GM23338 (cell line): ENCODE measurements at regions not wholly inside any gene's neighbourhood (a gene's known extent, or its start where the extent isn't known, plus 50 kb on each side); places are given as distances from the start of the nearest gene placed in this dataset.

Source experiments
- ATAC-seq: fragments of 200-7000 bp; cut with Tn5 transposase; 3 replicates; pipeline ENCODE4 v1.9.1; 2020
- DNase-seq: peaks from one replicate; pipeline ENCODE4 v3.0.0-alpha.2; 2015; ENCODE audit warnings: low spot score
- H2AFZ ChIP-seq: fragments of 200-600 bp; sonication (generic); 2 replicates; pipeline ENCODE4 v1.8.0; 2016; ENCODE audit warnings: antibody characterized with exemption, mild to moderate bottlenecking, moderate library complexity
- H3F3A ChIP-seq: fragments of 200-600 bp; sonication (generic); replicated peaks from 2 replicates; pipeline ENCODE4 v1.8.0; 2017; ENCODE audit warnings: antibody characterized with exemption, mixed run types, low read depth
- H3K27ac ChIP-seq: fragments of 200-600 bp; sonication (generic); 2 replicates; pipeline ENCODE4 v1.6.1; 2016; ENCODE audit warnings: low read depth
- H3K27me3 ChIP-seq: fragments of 200-600 bp; sonication (generic); 2 replicates; pipeline ENCODE4 v1.8.0; 2016; ENCODE audit warnings: mild to moderate bottlenecking, mixed run types, moderate library complexity; ENCODE audit not compliant: insufficient read depth
- H3K36me3 ChIP-seq: fragments of 200-600 bp; sonication (generic); 2 replicates; pipeline ENCODE4 v1.8.0; 2016; ENCODE audit warnings: mild to moderate bottlenecking; ENCODE audit not compliant: insufficient read depth
- H3K4me1 ChIP-seq: fragments of 200-600 bp; sonication (generic); 2 replicates; pipeline ENCODE4 v1.8.0; 2016; ENCODE audit warnings: mild to moderate bottlenecking, moderate library complexity; ENCODE audit not compliant: insufficient read depth
- H3K4me2 ChIP-seq: fragments of 200-600 bp; sonication (generic); 2 replicates; pipeline ENCODE4 v1.7.1; 2017; ENCODE audit warnings: mixed run types
- H3K4me3 ChIP-seq: fragments of 200-600 bp; sonication (generic); 2 replicates; pipeline ENCODE4 v1.6.1; 2016; ENCODE audit warnings: mixed run types
- H3K79me2 ChIP-seq: fragments of 200-600 bp; sonication (generic); replicated peaks from 2 replicates; pipeline ENCODE4 v1.8.0; 2017; ENCODE audit warnings: mild to moderate bottlenecking; ENCODE audit not compliant: insufficient read depth
- H3K9me2 ChIP-seq: fragments of 200-600 bp; sonication (generic); 2 replicates; pipeline ENCODE4 v1.8.0; 2017; ENCODE audit not compliant: insufficient read depth
- H4K20me1 ChIP-seq: fragments of 200-600 bp; sonication (generic); replicated peaks from 2 replicates; pipeline ENCODE4 v1.8.0; 2017; ENCODE audit warnings: mild to moderate bottlenecking; ENCODE audit not compliant: insufficient read depth
- H3K27ac Mint-ChIP-seq: 2 replicates; pipeline ENCODE4 v1.8.0; 2020; ENCODE audit warnings: inconsistent platforms, mild to moderate bottlenecking, moderate library complexity, mixed read lengths
- H3K27me3 Mint-ChIP-seq: 3 replicates; pipeline ENCODE4 v1.8.0; 2022; ENCODE audit warnings: low read depth, mild to moderate bottlenecking, moderate library complexity, mixed read lengths, inconsistent platforms; ENCODE audit not compliant: insufficient read depth, poor library complexity
- H3K36me3 Mint-ChIP-seq: 3 replicates; pipeline ENCODE4 v1.8.0; 2021; ENCODE audit warnings: low read depth, mild to moderate bottlenecking, inconsistent platforms, moderate library complexity, mixed read lengths
- H3K4me1 Mint-ChIP-seq: 3 replicates; pipeline ENCODE4 v1.8.0; 2020; ENCODE audit warnings: mild to moderate bottlenecking, inconsistent platforms, mixed read lengths
- H3K4me3 Mint-ChIP-seq: 3 replicates; pipeline ENCODE4 v1.8.0; 2021; ENCODE audit warnings: moderate library complexity, mild to moderate bottlenecking, inconsistent platforms, mixed read lengths
- H3K9me3 Mint-ChIP-seq: 3 replicates; pipeline ENCODE4 v1.8.0; 2020; ENCODE audit warnings: moderate library complexity, mild to moderate bottlenecking, inconsistent platforms, mixed read lengths
- CREB1 ChIP-seq: fragments of 250-450 bp; sonication (Bioruptor Pico); IDR thresholded peaks from 2 replicates; pipeline ENCODE4 v1.5.0; 2020; ENCODE audit warnings: low read depth, mild to moderate bottlenecking, moderate library complexity
- ETS1 ChIP-seq: IDR thresholded peaks from 2 replicates; pipeline ENCODE4 v1.6.1; 2016; ENCODE audit warnings: antibody characterized with exemption
- EZH2 ChIP-seq: fragments of 200-600 bp; sonication (generic); IDR thresholded peaks from one replicate; pipeline ENCODE4 v1.8.0; 2017; ENCODE audit warnings: antibody characterized with exemption, mild to moderate bottlenecking, low read depth; ENCODE audit not compliant: unreplicated experiment
- EZH2phosphoT487 ChIP-seq: fragments of 200-600 bp; sonication (generic); IDR thresholded peaks from one replicate; pipeline ENCODE4 v1.8.1; 2018; ENCODE audit warnings: antibody characterized with exemption; ENCODE audit not compliant: unreplicated experiment
- JUNB ChIP-seq: IDR thresholded peaks from one replicate; pipeline ENCODE4 v1.6.1; 2016; ENCODE audit warnings: antibody characterized with exemption; ENCODE audit not compliant: unreplicated experiment
- NANOG ChIP-seq: IDR thresholded peaks from 2 replicates; pipeline ENCODE4 v1.6.1; 2016; ENCODE audit warnings: antibody characterized with exemption, borderline replicate concordance
- POLR2AphosphoS5 ChIP-seq: IDR thresholded peaks from 2 replicates; pipeline ENCODE4 v1.6.1; 2016; ENCODE audit warnings: antibody characterized with exemption, low read depth
- STAT1 ChIP-seq: IDR thresholded peaks from one replicate; pipeline ENCODE4 v1.6.1; 2016; ENCODE audit warnings: antibody characterized with exemption; ENCODE audit not compliant: unreplicated experiment
- ZNF114 ChIP-seq: fragments of 250-450 bp; sonication (Bioruptor Pico); IDR thresholded peaks from 2 replicates; pipeline ENCODE4 v1.5.0; 2020; ENCODE audit warnings: mild to moderate bottlenecking, moderate library complexity
- ZNF331 ChIP-seq: fragments of 250-450 bp; sonication (Bioruptor Pico); IDR thresholded peaks from 2 replicates; pipeline ENCODE4 v1.5.0; 2020; ENCODE audit warnings: low read depth, mild to moderate bottlenecking, moderate library complexity
- ZNF462 ChIP-seq: fragments of 250-450 bp; sonication (Bioruptor Pico); IDR thresholded peaks from 2 replicates; pipeline ENCODE4 v1.5.0; 2020; ENCODE audit warnings: mild to moderate bottlenecking, moderate library complexity
- TF ChIP-seq, protein P1 (sequence below), 2 experiments: fragments of 200-600 bp in 1 of 2; sonication (generic) in 1 of 2; conservative IDR thresholded peaks; 2 replicates each; pipeline versions ENCODE4 v1.5.1 to v1.6.1; 2016 to 2017; ENCODE audit warnings: antibody characterized with exemption in 2 of 2, low read depth in 2 of 2, mild to moderate bottlenecking in 2 of 2, moderate library complexity in 1 of 2
- TF ChIP-seq, protein P2 (sequence below): IDR thresholded peaks from one replicate; pipeline ENCODE4 v1.6.1; 2018; ENCODE audit warnings: antibody characterized with exemption; ENCODE audit not compliant: unreplicated experiment

DNA sequence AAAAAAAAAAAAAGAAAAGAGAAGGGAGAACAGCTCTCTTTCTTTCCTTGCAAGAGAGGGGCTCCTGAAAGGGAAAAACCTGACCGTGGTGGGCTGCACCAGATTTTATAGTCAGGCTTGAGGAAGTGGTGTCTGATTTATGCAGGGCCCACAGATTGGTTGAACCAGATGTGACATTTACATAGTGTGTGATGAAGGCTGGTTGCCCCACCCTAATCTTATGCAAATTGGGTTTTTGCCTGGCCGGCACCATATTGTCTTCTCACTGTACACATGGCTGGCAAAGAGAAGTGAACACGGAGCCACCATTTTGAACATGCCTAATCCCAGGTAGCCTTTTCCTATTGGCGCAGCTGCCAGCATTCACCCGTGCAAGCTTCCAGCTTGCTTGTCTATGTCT, 154.4 kb downstream of the OXSM start:
- Mint-ChIP-seq H3K27me3 (peaks cover 6% of the 10 kb centered on the region), H3K9me3 (0 out of 3 replicates have a peak, but pooled peaks cover 3% of the 10 kb centered on the region), H3K4me1 (no peaks in the 10 kb centered on the region), H3K27ac (no peak overlapping the region), H3K4me3 (no peak overlapping the region), H3K36me3 (no peaks in the 10 kb centered on the region)
- TF ChIP-seq, protein P1, sequence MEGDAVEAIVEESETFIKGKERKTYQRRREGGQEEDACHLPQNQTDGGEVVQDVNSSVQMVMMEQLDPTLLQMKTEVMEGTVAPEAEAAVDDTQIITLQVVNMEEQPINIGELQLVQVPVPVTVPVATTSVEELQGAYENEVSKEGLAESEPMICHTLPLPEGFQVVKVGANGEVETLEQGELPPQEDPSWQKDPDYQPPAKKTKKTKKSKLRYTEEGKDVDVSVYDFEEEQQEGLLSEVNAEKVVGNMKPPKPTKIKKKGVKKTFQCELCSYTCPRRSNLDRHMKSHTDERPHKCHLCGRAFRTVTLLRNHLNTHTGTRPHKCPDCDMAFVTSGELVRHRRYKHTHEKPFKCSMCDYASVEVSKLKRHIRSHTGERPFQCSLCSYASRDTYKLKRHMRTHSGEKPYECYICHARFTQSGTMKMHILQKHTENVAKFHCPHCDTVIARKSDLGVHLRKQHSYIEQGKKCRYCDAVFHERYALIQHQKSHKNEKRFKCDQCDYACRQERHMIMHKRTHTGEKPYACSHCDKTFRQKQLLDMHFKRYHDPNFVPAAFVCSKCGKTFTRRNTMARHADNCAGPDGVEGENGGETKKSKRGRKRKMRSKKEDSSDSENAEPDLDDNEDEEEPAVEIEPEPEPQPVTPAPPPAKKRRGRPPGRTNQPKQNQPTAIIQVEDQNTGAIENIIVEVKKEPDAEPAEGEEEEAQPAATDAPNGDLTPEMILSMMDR (conservative IDR thresholded peaks at IDR 0.05; ENCODE audit: low read depth in 2 of 2), result no peak
- TF ChIP-seq ZNF114 (CRISPR knock-in tag) (no peak), EZH2 (no peak), JUNB (no peak), STAT1 (no peak), ZNF331 (no peak), EZH2phosphoT487 (no peak), NANOG (no peak), ZNF462 (CRISPR knock-in tag) (no peak), POLR2AphosphoS5 (no peak), ETS1 (no peak), CREB1 (no peak)
- TF ChIP-seq, protein P2, sequence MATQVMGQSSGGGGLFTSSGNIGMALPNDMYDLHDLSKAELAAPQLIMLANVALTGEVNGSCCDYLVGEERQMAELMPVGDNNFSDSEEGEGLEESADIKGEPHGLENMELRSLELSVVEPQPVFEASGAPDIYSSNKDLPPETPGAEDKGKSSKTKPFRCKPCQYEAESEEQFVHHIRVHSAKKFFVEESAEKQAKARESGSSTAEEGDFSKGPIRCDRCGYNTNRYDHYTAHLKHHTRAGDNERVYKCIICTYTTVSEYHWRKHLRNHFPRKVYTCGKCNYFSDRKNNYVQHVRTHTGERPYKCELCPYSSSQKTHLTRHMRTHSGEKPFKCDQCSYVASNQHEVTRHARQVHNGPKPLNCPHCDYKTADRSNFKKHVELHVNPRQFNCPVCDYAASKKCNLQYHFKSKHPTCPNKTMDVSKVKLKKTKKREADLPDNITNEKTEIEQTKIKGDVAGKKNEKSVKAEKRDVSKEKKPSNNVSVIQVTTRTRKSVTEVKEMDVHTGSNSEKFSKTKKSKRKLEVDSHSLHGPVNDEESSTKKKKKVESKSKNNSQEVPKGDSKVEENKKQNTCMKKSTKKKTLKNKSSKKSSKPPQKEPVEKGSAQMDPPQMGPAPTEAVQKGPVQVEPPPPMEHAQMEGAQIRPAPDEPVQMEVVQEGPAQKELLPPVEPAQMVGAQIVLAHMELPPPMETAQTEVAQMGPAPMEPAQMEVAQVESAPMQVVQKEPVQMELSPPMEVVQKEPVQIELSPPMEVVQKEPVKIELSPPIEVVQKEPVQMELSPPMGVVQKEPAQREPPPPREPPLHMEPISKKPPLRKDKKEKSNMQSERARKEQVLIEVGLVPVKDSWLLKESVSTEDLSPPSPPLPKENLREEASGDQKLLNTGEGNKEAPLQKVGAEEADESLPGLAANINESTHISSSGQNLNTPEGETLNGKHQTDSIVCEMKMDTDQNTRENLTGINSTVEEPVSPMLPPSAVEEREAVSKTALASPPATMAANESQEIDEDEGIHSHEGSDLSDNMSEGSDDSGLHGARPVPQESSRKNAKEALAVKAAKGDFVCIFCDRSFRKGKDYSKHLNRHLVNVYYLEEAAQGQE, result no peak
- Histone ChIP-seq H4K20me1 (no peaks in the 10 kb centered on the region), H3K27me3 (no peaks in the 10 kb centered on the region), H3K4me1 (no peaks in the 10 kb centered on the region), H3K4me3 (no peak overlapping the region), H3K27ac (no peak overlapping the region), H3K4me2 (no peak overlapping the region), H3K9me2 (peaks cover 6% of the 10 kb centered on the region; the same call in 1 of the 2 replicates), H3F3A (no peaks in the 10 kb centered on the region), H2AFZ (no peak overlapping the region), H3K79me2 (no peaks in the 10 kb centered on the region), H3K36me3 (no peaks in the 10 kb centered on the region)
- DNase-seq (no peak), ATAC-seq (no peak)
